HG02588 (cell line): ENCODE measurements at regions not wholly inside any gene's neighbourhood (a gene's known extent, or its start where the extent isn't known, plus 50 kb on each side); places are given as distances from the start of the nearest gene placed in this dataset.
A peak's percentile ranks its signal among the peaks of the same experiment; 100 is the strongest.
"Not testable (repeated sequence)": the region's sequence is repeated elsewhere in the genome, so short reads cannot be mapped to it uniquely, and the experiment has no call there.

ENCODE experiments used
- ATAC-seq: cut with Tn5 transposase; IDR thresholded peaks from one replicate; pipeline ENCODE4 v1.9.1; 2021; ENCODE audit warnings: mild to moderate bottlenecking, moderate library complexity; ENCODE audit not compliant: unreplicated experiment

GRCh38 chr2:58730764-58731487 is 489.8 kb upstream of the FANCL start:
- ATAC-seq, result no peak

- no peak for ATAC-seq
Observed at GRCh38 chr2:58727981-58728656, 487.0 kb upstream of the FANCL start.

- ATAC-seq, result no peak
Observed at GRCh38 chr2:58721912-58722591, 480.9 kb upstream of the FANCL start.

GRCh38 chr2:58720770-58721697 is 479.9 kb upstream of the FANCL start:
- no peak for ATAC-seq

- ATAC-seq, result no peak
Observed at GRCh38 chr2:58720033-58720769, 479.1 kb upstream of the FANCL start.

- no peak for ATAC-seq
Observed at GRCh38 chr2:58715344-58715743, 474.2 kb upstream of the FANCL start.

GRCh38 chr2:58714238-58714637 is 473.1 kb upstream of the FANCL start:
- no peak for ATAC-seq

GRCh38 chr2:58710795-58711279 is 469.7 kb upstream of the FANCL start:
- ATAC-seq, result no peak

GRCh38 chr2:58709687-58710354 is 468.7 kb upstream of the FANCL start:
- ATAC-seq, result no peak

- ATAC-seq, result no peak
Observed at GRCh38 chr2:58709274-58709673, 468.1 kb upstream of the FANCL start.

- no peak for ATAC-seq
Observed at GRCh38 chr2:58708565-58708964, 467.4 kb upstream of the FANCL start.

GRCh38 chr2:58702302-58702885 is 461.3 kb upstream of the FANCL start:
- no peak for ATAC-seq

- peak; percentile 62 for ATAC-seq
Observed at GRCh38 chr2:58701688-58702301, 460.7 kb upstream of the FANCL start.

- ATAC-seq, result no peak
Observed at GRCh38 chr2:58700591-58700990, 459.5 kb upstream of the FANCL start.

- ATAC-seq, result no peak
Observed at GRCh38 chr2:58699411-58699810, 458.3 kb upstream of the FANCL start.

GRCh38 chr2:58698620-58699019 is 457.5 kb upstream of the FANCL start:
- ATAC-seq, result no peak

- ATAC-seq, result not testable (repeated sequence)
Observed at GRCh38 chr2:58694114-58694513, 453.0 kb upstream of the FANCL start.

- not testable (repeated sequence) for ATAC-seq
Observed at GRCh38 chr2:58691041-58691440, 449.9 kb upstream of the FANCL start.

- ATAC-seq, result no peak
Observed at GRCh38 chr2:58688813-58689212, 447.7 kb upstream of the FANCL start.
